ENCODE measurements at regions not wholly inside any gene's neighbourhood (a gene's known extent, or its start where the extent isn't known, plus 50 kb on each side); places are given as distances from the start of the nearest gene placed in this dataset.

- Histone ChIP-seq H3K4me3 (ENCODE audit: low read length) (no peak overlapping the region), H3K36me3 (ENCODE audit: control insufficient read depth, insufficient read depth, low read length, severe bottlenecking) (no peaks in the 10 kb centered on the region)
- no peak for DNase-seq (ENCODE audit: low read depth)
These were observed 501.4 kb upstream of the NR2F2 start for GRCh38 chr15:95829062-95829461.

GRCh38 chr15:95830281-95830680 is 500.2 kb upstream of the NR2F2 start:
- Histone ChIP-seq H3K36me3 (ENCODE audit: control insufficient read depth, insufficient read depth, low read length, severe bottlenecking) (no peaks in the 10 kb centered on the region), H3K4me1 (ENCODE audit: control insufficient read depth, insufficient read depth, low read length) (peaks cover 15% of the 10 kb centered on the region), H3K4me3 (ENCODE audit: low read length) (no peak overlapping the region), H3K9me3 (ENCODE audit: control insufficient read depth, low read length) (no peaks in the 10 kb centered on the region), H3K9ac (ENCODE audit: low read length) (no peak overlapping the region), H3K27me3 (replicated peaks; ENCODE audit: control insufficient read depth, insufficient read depth, low read length) (no peaks in the 10 kb centered on the region)
- DNase-seq (ENCODE audit: low read depth): no peak

More at GRCh38 chr15:95829062-95829461, 501.4 kb upstream of the NR2F2 start:
- H3K9me3 ChIP-seq (ENCODE audit: control insufficient read depth, low read length): no peaks in the 10 kb centered on the region
- H3K4me1 ChIP-seq (ENCODE audit: control insufficient read depth, insufficient read depth, low read length): peaks cover 10% of the 10 kb centered on the region
- no peak overlapping the region for H3K9ac ChIP-seq (ENCODE audit: low read length)
- H3K27me3 ChIP-seq (replicated peaks; ENCODE audit: control insufficient read depth, insufficient read depth, low read length): no peaks in the 10 kb centered on the region

GRCh38 chr15:95832668-95833067 is 497.8 kb upstream of the NR2F2 start:
- no peaks in the 10 kb centered on the region for H3K27me3 ChIP-seq (replicated peaks; ENCODE audit: control insufficient read depth, insufficient read depth, low read length)
- no peak overlapping the region for H3K9ac ChIP-seq (ENCODE audit: low read length)
- H3K36me3 ChIP-seq (ENCODE audit: control insufficient read depth, insufficient read depth, low read length, severe bottlenecking): no peaks in the 10 kb centered on the region
- no peak overlapping the region for H3K4me3 ChIP-seq (ENCODE audit: low read length)
- no peak for DNase-seq (ENCODE audit: low read depth)
- no peaks in the 10 kb centered on the region for H3K9me3 ChIP-seq (ENCODE audit: control insufficient read depth, low read length)
- peaks cover 15% of the 10 kb centered on the region for H3K4me1 ChIP-seq (ENCODE audit: control insufficient read depth, insufficient read depth, low read length)

GRCh38 chr15:95834028-95834804 is 496.3 kb upstream of the NR2F2 start:
- no peak for DNase-seq (ENCODE audit: low read depth)
- Histone ChIP-seq H3K9me3 (ENCODE audit: control insufficient read depth, low read length) (no peaks in the 10 kb centered on the region), H3K4me3 (ENCODE audit: low read length) (no peak overlapping the region), H3K9ac (ENCODE audit: low read length) (no peak overlapping the region), H3K27me3 (replicated peaks; ENCODE audit: control insufficient read depth, insufficient read depth, low read length) (no peaks in the 10 kb centered on the region), H3K4me1 (ENCODE audit: control insufficient read depth, insufficient read depth, low read length) (peaks cover 20% of the 10 kb centered on the region), H3K36me3 (ENCODE audit: control insufficient read depth, insufficient read depth, low read length, severe bottlenecking) (no peaks in the 10 kb centered on the region)

GRCh38 chr15:95836536-95836935 is 494.0 kb upstream of the NR2F2 start:
- no peak overlapping the region for H3K4me3 ChIP-seq (ENCODE audit: low read length)
- H3K9me3 ChIP-seq (ENCODE audit: control insufficient read depth, low read length): no peaks in the 10 kb centered on the region
- no peaks in the 10 kb centered on the region for H3K27me3 ChIP-seq (replicated peaks; ENCODE audit: control insufficient read depth, insufficient read depth, low read length)
- DNase-seq (ENCODE audit: low read depth): no peak
- H3K36me3 ChIP-seq (ENCODE audit: control insufficient read depth, insufficient read depth, low read length, severe bottlenecking): no peaks in the 10 kb centered on the region
- H3K4me1 ChIP-seq (ENCODE audit: control insufficient read depth, insufficient read depth, low read length): peaks cover 30% of the 10 kb centered on the region
- no peak overlapping the region for H3K9ac ChIP-seq (ENCODE audit: low read length)

- Histone ChIP-seq H3K4me1 (ENCODE audit: control insufficient read depth, insufficient read depth, low read length) (peaks cover 31% of the 10 kb centered on the region), H3K4me3 (ENCODE audit: low read length) (no peak overlapping the region), H3K9ac (ENCODE audit: low read length) (no peak overlapping the region), H3K27me3 (replicated peaks; ENCODE audit: control insufficient read depth, insufficient read depth, low read length) (no peaks in the 10 kb centered on the region), H3K9me3 (ENCODE audit: control insufficient read depth, low read length) (no peaks in the 10 kb centered on the region), H3K36me3 (ENCODE audit: control insufficient read depth, insufficient read depth, low read length, severe bottlenecking) (no peaks in the 10 kb centered on the region)
- DNase-seq (ENCODE audit: low read depth): no peak
These were observed 493.0 kb upstream of the NR2F2 start for GRCh38 chr15:95837341-95838004.

- H3K4me1 ChIP-seq (ENCODE audit: control insufficient read depth, insufficient read depth, low read length): peaks cover 42% of the 10 kb centered on the region
- H3K9me3 ChIP-seq (ENCODE audit: control insufficient read depth, low read length): no peaks in the 10 kb centered on the region
- DNase-seq (ENCODE audit: low read depth): no peak
- peak overlapping the region; percentile 6 for H3K4me3 ChIP-seq (ENCODE audit: low read length)
- H3K36me3 ChIP-seq (ENCODE audit: control insufficient read depth, insufficient read depth, low read length, severe bottlenecking): no peaks in the 10 kb centered on the region
- H3K9ac ChIP-seq (ENCODE audit: low read length): peak overlapping the region; percentile 59
- no peaks in the 10 kb centered on the region for H3K27me3 ChIP-seq (replicated peaks; ENCODE audit: control insufficient read depth, insufficient read depth, low read length)
These were observed 491.1 kb upstream of the NR2F2 start for GRCh38 chr15:95839367-95839782.

- Histone ChIP-seq H3K4me1 (ENCODE audit: control insufficient read depth, insufficient read depth, low read length) (peaks cover 40% of the 10 kb centered on the region), H3K27me3 (replicated peaks; ENCODE audit: control insufficient read depth, insufficient read depth, low read length) (no peaks in the 10 kb centered on the region), H3K9ac (ENCODE audit: low read length) (peak overlapping the region; percentile 59), H3K4me3 (ENCODE audit: low read length) (no peak overlapping the region), H3K36me3 (ENCODE audit: control insufficient read depth, insufficient read depth, low read length, severe bottlenecking) (no peaks in the 10 kb centered on the region), H3K9me3 (ENCODE audit: control insufficient read depth, low read length) (no peaks in the 10 kb centered on the region)
- DNase-seq (ENCODE audit: low read depth): peak; percentile 92
These were observed 490.5 kb upstream of the NR2F2 start for GRCh38 chr15:95840004-95840403.

GRCh38 chr15:95840855-95841254 is 489.6 kb upstream of the NR2F2 start:
- H3K36me3 ChIP-seq (ENCODE audit: control insufficient read depth, insufficient read depth, low read length, severe bottlenecking): no peaks in the 10 kb centered on the region
- no peak for DNase-seq (ENCODE audit: low read depth)
- no peaks in the 10 kb centered on the region for H3K27me3 ChIP-seq (replicated peaks; ENCODE audit: control insufficient read depth, insufficient read depth, low read length)
- no peaks in the 10 kb centered on the region for H3K9me3 ChIP-seq (ENCODE audit: control insufficient read depth, low read length)
- H3K4me3 ChIP-seq (ENCODE audit: low read length): no peak overlapping the region
- H3K4me1 ChIP-seq (ENCODE audit: control insufficient read depth, insufficient read depth, low read length): peaks cover 40% of the 10 kb centered on the region
- peak overlapping the region; percentile 58 for H3K9ac ChIP-seq (ENCODE audit: low read length)

- Histone ChIP-seq H3K9ac (ENCODE audit: low read length) (peak overlapping the region; percentile 77), H3K4me1 (ENCODE audit: control insufficient read depth, insufficient read depth, low read length) (peaks cover 40% of the 10 kb centered on the region), H3K27me3 (replicated peaks; ENCODE audit: control insufficient read depth, insufficient read depth, low read length) (no peaks in the 10 kb centered on the region), H3K36me3 (ENCODE audit: control insufficient read depth, insufficient read depth, low read length, severe bottlenecking) (no peaks in the 10 kb centered on the region), H3K4me3 (ENCODE audit: low read length) (peak overlapping the region; percentile 8), H3K9me3 (ENCODE audit: control insufficient read depth, low read length) (no peaks in the 10 kb centered on the region)
- DNase-seq (ENCODE audit: low read depth): no peak
These were observed 487.9 kb upstream of the NR2F2 start for GRCh38 chr15:95842576-95842975.

GRCh38 chr15:95843241-95843910 is 487.1 kb upstream of the NR2F2 start:
- H3K9ac ChIP-seq (ENCODE audit: low read length): peak overlapping the region; percentile 77
- H3K36me3 ChIP-seq (ENCODE audit: control insufficient read depth, insufficient read depth, low read length, severe bottlenecking): no peaks in the 10 kb centered on the region
- peaks cover 48% of the 10 kb centered on the region for H3K4me1 ChIP-seq (ENCODE audit: control insufficient read depth, insufficient read depth, low read length)
- no peak overlapping the region for H3K4me3 ChIP-seq (ENCODE audit: low read length)
- H3K27me3 ChIP-seq (replicated peaks; ENCODE audit: control insufficient read depth, insufficient read depth, low read length): no peaks in the 10 kb centered on the region
- no peaks in the 10 kb centered on the region for H3K9me3 ChIP-seq (ENCODE audit: control insufficient read depth, low read length)
- DNase-seq (ENCODE audit: low read depth): peak; percentile 93

Data from adipocyte (in vitro differentiated cells).